Vagina (tissue), 2 donors: ENCODE measurements at regions not wholly inside any gene's neighbourhood (a gene's known extent, or its start where the extent isn't known, plus 50 kb on each side); places are given as distances from the start of the nearest gene placed in this dataset.
"Not testable (repeated sequence)": the region's sequence is repeated elsewhere in the genome, so short reads cannot be mapped to it uniquely, and the experiment has no call there.

Experiments used
- DNase-seq, 2 donors: peaks; one replicate each; pipeline ENCODE4 v3.0.0-alpha.2; 2017; ENCODE audit errors: extremely low spot score in 2 of 2
- H3K27ac ChIP-seq: fragments of 200-600 bp; sonication (generic); one replicate; pipeline ENCODE4 v1.5.1; 2019
- H3K27me3 ChIP-seq: fragments of 200-600 bp; sonication (generic); one replicate; pipeline ENCODE4 v1.5.1; 2019
- H3K36me3 ChIP-seq, 2 donors: fragments of 200-600 bp; sonication (generic); one replicate each; pipeline ENCODE4 v1.5.1; 2017 to 2019
- H3K4me1 ChIP-seq: fragments of 200-600 bp; sonication (generic); one replicate; pipeline ENCODE4 v1.5.1; 2019
- H3K4me3 ChIP-seq, 2 donors: fragments of 200-600 bp; sonication (generic); 1 replicate in 1 of 2; 2 replicates in 1 of 2; pipeline ENCODE4 v1.5.1; 2016 to 2019
- H3K9me3 ChIP-seq: fragments of 200-600 bp; sonication (generic); one replicate; pipeline ENCODE4 v1.5.1; 2019
- CTCF ChIP-seq, 3 experiments: fragments of 450-650 bp in 2 of 3; fragments of 200-600 bp in 1 of 3; sonication (generic) in 1 of 3; IDR thresholded peaks; one replicate each; pipeline ENCODE4 v1.5.1; 2017 to 2019; ENCODE audit warnings: antibody characterized with exemption in 3 of 3, mild to moderate bottlenecking in 2 of 3, moderate library complexity in 2 of 3
- POLR2A ChIP-seq, 2 donors: fragments of 450-650 bp; IDR thresholded peaks; one replicate each; pipeline ENCODE4 v1.6.1; 2017; ENCODE audit warnings: antibody characterized with exemption in 2 of 2, mild to moderate bottlenecking in 2 of 2, moderate library complexity in 2 of 2
- POLR2AphosphoS5 ChIP-seq, 2 donors: sonication (generic); formaldehyde crosslinking; IDR thresholded peaks; one replicate each; pipeline ENCODE4 v1.9.0; 2017; ENCODE audit warnings: antibody characterized with exemption in 2 of 2, mild to moderate bottlenecking in 2 of 2, low read depth in 1 of 2; ENCODE audit not compliant: insufficient read depth in 1 of 2
- intact Hi-C: fragments of 100-400 bp; cut with DNase I; formaldehyde crosslinking; loops from one replicate; pipeline ENCODE4 v1.15.1; 2023

GRCh38 chr20:19874040-19874727 lies 116.1 kb downstream of the RIN2 start:
- Histone ChIP-seq H3K27ac (no peak overlapping the region), H3K27me3 (no peaks in the 10 kb centered on the region), H3K9me3 (no peaks in the 10 kb centered on the region), H3K4me3 (no peak overlapping the region), H3K4me1 (peaks cover 26% of the 10 kb centered on the region), H3K36me3 (peaks cover 0 to 5% of the 10 kb centered on the region in 2 donors)
- intact Hi-C loops: no loop called here
- no peak for DNase-seq
- TF ChIP-seq CTCF (IDR thresholded peaks at IDR 0.05): no peak
- TF ChIP-seq POLR2AphosphoS5 (IDR thresholded peaks at IDR 0.05; ENCODE audit: insufficient read depth in 1 of 2, low read depth in 1 of 2): no peak
- no peak for TF ChIP-seq POLR2A (IDR thresholded peaks at IDR 0.05)

- H3K27me3 ChIP-seq: no peaks in the 10 kb centered on the region
- TF ChIP-seq POLR2A (IDR thresholded peaks at IDR 0.05): no peak
- TF ChIP-seq POLR2AphosphoS5 (IDR thresholded peaks at IDR 0.05; ENCODE audit: insufficient read depth in 1 of 2, low read depth in 1 of 2): no peak
- TF ChIP-seq CTCF (IDR thresholded peaks at IDR 0.05): no peak
- peaks cover 26% of the 10 kb centered on the region for H3K4me1 ChIP-seq
- H3K4me3 ChIP-seq: no peak overlapping the region
- intact Hi-C loops: no loop called here
- DNase-seq: no peak
- no peaks in the 10 kb centered on the region for H3K9me3 ChIP-seq
- H3K36me3 ChIP-seq: peaks cover 0 to 5% of the 10 kb centered on the region in 2 donors
- H3K27ac ChIP-seq: peak overlapping the region; percentile 69
Observed at GRCh38 chr20:19875376-19876221, 117.5 kb downstream of the RIN2 start.

- intact Hi-C loops: no loop called here
Observed at GRCh38 chr20:19876828-19877460, 118.9 kb downstream of the RIN2 start.

GRCh38 chr20:19879874-19880255 lies 121.8 kb downstream of the RIN2 start:
- intact Hi-C loops: loop anchor here (10.0 kb wide), 1 partner anchor 115 kb away; no protein-coding TSS in a partner anchor
- H3K4me1 ChIP-seq: peaks cover 36% of the 10 kb centered on the region
- H3K9me3 ChIP-seq, H3K36me3 ChIP-seq, H3K27me3 ChIP-seq, H3K27ac ChIP-seq, H3K4me3 ChIP-seq, DNase-seq: not testable (repeated sequence)

More at GRCh38 chr20:19876828-19877460, 118.9 kb downstream of the RIN2 start:
- no peak for DNase-seq
- H3K27ac ChIP-seq: peak overlapping the region; percentile 69
- TF ChIP-seq CTCF (IDR thresholded peaks at IDR 0.05) (no peak), POLR2A (IDR thresholded peaks at IDR 0.05) (no peak), POLR2AphosphoS5 (IDR thresholded peaks at IDR 0.05; ENCODE audit: insufficient read depth in 1 of 2, low read depth in 1 of 2) (no peak)
- no peaks in the 10 kb centered on the region for H3K9me3 ChIP-seq
- H3K27me3 ChIP-seq: no peaks in the 10 kb centered on the region
- peaks cover 0 to 2% of the 10 kb centered on the region in 2 donors for H3K36me3 ChIP-seq
- H3K4me1 ChIP-seq: peaks cover 26% of the 10 kb centered on the region
- no peak overlapping the region for H3K4me3 ChIP-seq

- TF ChIP-seq POLR2A (IDR thresholded peaks at IDR 0.05) (no peak), POLR2AphosphoS5 (IDR thresholded peaks at IDR 0.05; ENCODE audit: insufficient read depth in 1 of 2, low read depth in 1 of 2) (no peak), CTCF (IDR thresholded peaks at IDR 0.05) (no peak)
- Histone ChIP-seq H3K9me3 (no peaks in the 10 kb centered on the region), H3K27ac (no peak overlapping the region), H3K27me3 (no peaks in the 10 kb centered on the region), H3K4me3 (no peak overlapping the region), H3K4me1 (peaks cover 33% of the 10 kb centered on the region), H3K36me3 (no peaks in the 10 kb centered on the region)
- DNase-seq: no peak
- intact Hi-C loops: loop anchor here (10.0 kb wide), 1 partner anchor 114 kb away; no protein-coding TSS in a partner anchor
Observed at GRCh38 chr20:19880256-19881079, 122.4 kb downstream of the RIN2 start.
